LNCAP (cell line): ENCODE measurements at regions not wholly inside any gene's neighbourhood (a gene's known extent, or its start where the extent isn't known, plus 50 kb on each side); places are given as distances from the start of the nearest gene placed in this dataset.

Experiments
- TF ChIP-seq, protein P1 (sequence below): fragments of 450-650 bp; IDR thresholded peaks from 2 replicates; pipeline ENCODE4 v1.5.1; 2017; ENCODE audit warnings: mild to moderate bottlenecking

DNA sequence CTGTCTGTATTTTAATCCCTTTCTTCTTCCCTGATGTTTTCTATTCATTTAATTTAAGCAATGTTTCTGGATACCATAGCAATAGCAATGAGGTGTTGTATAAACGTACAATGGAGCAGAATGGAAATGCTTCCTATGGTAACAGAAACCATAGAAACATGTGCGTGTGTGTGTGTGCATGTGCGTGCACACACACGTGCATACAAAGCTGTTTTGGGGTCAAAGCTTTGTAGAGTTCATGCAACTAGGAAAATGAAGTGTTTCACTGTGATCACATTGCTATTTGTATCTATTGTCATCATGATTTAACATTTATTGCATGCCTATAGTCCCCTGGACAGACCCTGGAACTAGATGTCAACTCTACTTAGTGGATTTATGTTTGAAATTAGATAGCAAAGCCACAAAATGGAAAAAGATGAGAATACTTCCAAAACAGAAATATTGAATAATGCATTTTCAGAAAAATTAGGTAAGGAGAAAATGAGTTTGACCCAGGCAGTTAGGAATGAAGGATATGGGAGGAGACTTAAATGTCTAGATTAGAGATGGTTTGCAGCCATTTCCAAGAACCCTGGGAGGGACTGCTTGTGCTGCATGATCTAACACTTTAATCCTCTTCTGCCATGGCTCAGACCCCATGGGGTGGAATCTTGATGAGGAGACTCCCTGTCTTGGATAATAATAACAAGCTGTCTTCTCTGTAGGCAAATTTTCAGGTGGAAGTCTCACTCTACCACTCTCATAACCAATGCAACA lies 124.4 kb downstream of the TRMT11 start:
- TF ChIP-seq, protein P1, sequence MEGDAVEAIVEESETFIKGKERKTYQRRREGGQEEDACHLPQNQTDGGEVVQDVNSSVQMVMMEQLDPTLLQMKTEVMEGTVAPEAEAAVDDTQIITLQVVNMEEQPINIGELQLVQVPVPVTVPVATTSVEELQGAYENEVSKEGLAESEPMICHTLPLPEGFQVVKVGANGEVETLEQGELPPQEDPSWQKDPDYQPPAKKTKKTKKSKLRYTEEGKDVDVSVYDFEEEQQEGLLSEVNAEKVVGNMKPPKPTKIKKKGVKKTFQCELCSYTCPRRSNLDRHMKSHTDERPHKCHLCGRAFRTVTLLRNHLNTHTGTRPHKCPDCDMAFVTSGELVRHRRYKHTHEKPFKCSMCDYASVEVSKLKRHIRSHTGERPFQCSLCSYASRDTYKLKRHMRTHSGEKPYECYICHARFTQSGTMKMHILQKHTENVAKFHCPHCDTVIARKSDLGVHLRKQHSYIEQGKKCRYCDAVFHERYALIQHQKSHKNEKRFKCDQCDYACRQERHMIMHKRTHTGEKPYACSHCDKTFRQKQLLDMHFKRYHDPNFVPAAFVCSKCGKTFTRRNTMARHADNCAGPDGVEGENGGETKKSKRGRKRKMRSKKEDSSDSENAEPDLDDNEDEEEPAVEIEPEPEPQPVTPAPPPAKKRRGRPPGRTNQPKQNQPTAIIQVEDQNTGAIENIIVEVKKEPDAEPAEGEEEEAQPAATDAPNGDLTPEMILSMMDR: no peak

DNA sequence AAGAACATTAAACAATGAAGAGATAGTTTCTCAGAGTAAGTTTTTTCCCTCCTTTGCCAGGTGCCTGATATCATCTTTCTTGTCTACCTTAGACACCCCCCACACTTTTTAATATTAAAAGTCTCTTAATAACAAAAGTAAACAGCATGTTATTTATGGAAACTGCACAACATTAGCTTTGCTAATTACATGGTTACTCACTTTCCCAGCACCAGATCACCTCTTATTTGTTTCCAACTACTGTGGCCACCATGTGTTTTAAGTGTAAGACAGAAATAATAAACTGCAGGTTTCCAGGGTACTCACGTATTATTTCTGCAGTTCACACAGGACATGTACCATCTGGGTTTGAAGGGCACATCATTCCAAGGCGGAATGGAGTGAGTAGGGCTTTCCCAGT lies 125.0 kb downstream of the TRMT11 start:
- TF ChIP-seq, protein P1: no peak

- TF ChIP-seq, protein P1: no peak
Observed at GRCh38 chr6:126112171-126112632, 125.9 kb downstream of the TRMT11 start.

- TF ChIP-seq, protein P1: no peak
Observed at GRCh38 chr6:126113261-126113660, 126.9 kb downstream of the TRMT11 start.

DNA sequence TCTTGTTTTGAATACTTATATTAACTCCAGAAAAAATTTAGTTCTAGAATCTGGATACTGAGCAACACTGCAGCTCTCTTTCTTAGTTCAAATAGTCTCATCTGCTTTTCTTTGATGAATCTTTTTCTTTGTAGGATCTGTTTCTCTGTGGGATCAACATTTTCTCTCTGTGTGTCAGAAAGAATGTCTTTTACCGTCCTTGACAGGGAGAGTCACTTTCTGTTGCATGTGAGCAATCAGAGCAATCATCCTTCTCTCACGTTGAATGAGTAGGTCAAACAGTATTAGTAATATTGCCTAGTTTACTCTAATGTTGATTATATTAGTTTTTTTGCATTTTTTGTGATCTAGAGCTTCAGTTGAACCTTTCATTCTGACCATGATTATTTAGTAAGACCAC lies 130.9 kb downstream of the TRMT11 start:
- TF ChIP-seq, protein P1: no peak

DNA sequence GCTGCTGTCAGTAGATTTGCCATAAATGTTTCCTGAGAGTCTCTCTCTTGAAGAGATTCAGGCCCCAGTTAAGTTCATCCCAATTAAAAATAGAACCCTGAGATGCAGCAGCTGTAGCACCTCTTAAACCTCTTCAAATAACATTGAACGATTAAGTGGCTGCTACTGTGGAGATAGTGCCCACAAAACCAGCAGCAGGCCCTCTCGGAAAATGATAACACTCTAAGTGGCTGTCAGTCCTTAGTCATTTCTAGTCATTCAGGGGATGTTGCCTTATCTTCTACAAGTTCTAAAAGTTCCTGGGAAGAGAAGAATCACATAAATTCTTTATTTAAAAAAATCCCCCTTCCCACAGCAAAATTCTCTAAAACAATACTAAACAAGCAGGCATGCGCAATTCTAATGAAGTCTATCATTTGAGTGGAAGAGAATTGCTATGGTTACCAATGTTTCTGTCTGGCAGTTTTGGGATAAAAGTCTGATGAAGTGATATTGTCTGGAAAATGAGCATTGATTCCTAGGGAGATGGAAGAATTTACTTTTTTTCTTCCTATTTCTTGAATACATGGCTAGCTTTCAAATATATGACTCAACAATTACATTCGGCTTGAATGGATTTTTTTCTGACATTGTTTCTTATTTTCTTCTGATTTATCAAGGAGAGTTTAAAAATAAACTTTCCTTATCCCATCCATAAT lies 131.9 kb downstream of the TRMT11 start:
- TF ChIP-seq, protein P1: no peak

- TF ChIP-seq, protein P1: no peak
Observed at GRCh38 chr6:126118936-126119335, 132.6 kb downstream of the TRMT11 start.
